Midbrain (tissue), 1 donor: ENCODE measurements at regions not wholly inside any gene's neighbourhood (a gene's known extent, or its start where the extent isn't known, plus 50 kb on each side); places are given as distances from the start of the nearest gene placed in this dataset.
"Not testable (repeated sequence)": the region's sequence is repeated elsewhere in the genome, so short reads cannot be mapped to it uniquely, and the experiment has no call there.

Experiments
- DNase-seq: peaks from one replicate; lab custom pipeline; 2025; lab: John Stamatoyannopoulos, UW

DNA sequence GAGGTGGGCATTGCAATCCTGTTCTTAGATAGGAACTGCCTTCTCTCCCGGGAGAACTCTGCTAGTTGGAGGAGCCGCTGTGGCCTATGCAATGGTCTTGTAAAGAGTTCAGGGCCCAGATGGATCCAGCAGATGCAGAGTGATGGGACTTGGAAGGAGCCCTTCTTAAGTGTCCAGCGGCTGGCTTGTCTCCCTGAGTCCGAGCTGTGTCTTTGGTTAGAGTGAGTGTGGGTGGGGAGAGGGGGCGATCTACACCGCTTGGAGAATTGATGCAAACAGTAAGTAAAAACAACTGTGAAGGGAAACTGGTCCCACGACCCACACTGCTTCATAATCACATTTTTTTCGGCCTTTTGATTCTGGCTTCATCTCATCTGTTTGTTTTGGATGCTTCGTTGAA lies 89.8 kb upstream of the CYRIA start:
- DNase-seq: no peak

DNA sequence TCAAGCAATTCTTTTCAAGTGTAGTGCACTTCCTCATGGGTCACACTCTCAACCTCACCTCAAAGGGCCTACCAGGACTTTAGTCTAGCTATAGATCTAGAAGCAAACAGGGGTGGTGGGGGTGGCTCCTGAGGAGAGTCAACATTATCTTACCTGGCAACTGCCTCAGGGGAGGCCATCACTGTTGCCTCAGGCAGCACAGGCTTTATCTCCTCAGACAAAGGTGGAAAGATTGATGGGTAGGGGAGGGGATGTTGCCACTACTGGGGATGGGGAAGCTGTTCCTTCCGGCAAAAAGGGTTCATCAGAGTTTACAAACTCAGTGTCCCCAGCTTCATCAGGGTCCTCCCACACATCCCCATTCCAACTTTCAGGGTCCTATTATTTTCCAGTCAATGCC lies 87.4 kb upstream of the CYRIA start:
- not testable (repeated sequence) for DNase-seq

DNA sequence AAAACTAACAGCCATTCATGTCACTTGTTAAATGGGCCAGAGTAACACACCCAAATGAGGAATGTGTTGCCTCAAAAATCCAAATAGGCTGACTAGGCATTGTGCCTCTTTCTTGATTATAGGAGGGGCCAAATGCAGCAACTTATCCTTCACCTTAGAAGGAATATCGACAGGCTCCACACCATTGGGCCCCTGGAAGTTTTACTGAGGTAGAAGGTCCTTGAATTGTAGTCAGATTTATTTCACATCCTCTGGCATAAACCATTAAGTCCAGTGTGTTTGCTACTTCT lies 85.2 kb upstream of the CYRIA start:
- not testable (repeated sequence) for DNase-seq

- DNase-seq: no peak
Measured at GRCh38 chr2:16750175-16750924, 84.7 kb upstream of the CYRIA start.

DNA sequence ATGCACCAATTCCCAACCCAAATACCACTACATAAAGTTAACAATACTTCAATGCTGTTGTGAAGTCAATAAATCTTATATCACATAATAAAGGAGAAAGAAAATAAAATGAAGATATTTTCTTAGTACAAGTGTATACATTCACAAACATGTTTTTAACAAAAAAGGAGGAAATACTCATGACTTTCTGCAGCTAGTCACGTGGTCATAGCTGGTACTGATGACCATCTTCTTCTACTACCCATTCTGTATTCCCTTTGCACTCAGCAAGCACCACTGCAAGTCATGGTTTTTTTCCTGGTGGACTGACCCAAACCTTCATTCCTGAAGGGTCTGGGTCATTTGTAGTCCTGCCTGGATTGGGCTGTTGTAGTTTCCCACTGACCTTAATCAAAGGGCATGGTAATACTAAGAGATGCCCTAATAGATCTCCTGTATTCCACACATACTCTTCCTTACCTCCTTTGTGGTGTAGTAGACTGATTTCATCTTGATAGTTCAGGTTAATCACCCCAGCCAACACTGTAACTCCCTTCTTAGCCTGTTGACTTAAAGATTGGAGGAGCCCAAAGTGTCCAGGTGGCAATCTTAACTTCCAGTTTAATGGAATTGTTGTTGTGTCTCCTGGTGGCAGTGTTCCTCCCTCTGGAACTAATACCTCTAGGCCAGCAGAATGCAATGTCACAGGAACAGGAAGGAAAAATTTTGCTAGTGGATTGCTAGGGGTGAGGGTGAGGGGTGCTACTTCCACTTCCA lies 83.1 kb upstream of the CYRIA start:
- not testable (repeated sequence) for DNase-seq

- DNase-seq: no peak
Measured at GRCh38 chr2:16747689-16748088, 82.1 kb upstream of the CYRIA start.

DNA sequence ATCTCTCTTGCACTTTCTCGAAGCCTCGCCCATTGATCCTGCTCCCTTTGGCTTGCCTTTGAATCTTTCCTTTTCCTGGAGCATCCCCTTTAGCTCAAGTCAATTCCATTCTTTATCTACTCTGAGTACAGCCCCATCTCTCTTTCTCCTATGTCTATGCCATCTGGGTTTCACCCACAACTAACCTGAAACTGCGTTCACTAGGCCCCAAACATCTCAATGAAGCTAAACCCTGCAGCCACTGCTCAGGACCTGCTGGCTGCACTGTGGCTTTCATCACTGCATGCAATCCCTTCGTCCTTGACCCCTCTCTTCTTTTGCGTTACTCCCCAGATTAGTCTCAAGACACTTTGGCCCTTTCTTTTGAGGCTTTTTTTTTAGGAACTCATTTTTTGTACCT lies 81.6 kb upstream of the CYRIA start:
- no peak for DNase-seq

DNA sequence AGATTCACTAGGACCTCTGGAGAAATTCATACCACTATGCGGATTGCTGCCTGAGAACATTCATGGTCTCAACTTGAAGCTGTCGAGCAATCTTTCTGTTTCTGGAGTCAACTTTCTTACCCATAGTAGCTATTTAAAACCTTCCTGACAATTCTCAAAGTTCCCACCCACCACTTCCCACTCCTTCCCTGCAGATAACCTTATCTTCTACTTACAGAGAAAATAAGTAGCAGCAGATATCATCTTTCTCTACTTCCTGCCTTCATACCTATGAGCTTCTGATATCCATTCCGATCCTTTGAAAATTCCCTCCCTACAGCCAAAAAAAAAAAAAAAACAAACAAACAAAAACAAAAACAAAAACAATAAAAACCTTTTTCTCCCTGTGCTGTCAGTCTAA lies 81.2 kb upstream of the CYRIA start:
- DNase-seq: no peak

- no peak for DNase-seq
Measured at GRCh38 chr2:16746329-16746728, 80.7 kb upstream of the CYRIA start.

- no peak for DNase-seq
Measured at GRCh38 chr2:16745466-16745865, 79.8 kb upstream of the CYRIA start.

- no peak for DNase-seq
Measured at GRCh38 chr2:16744521-16744920, 78.9 kb upstream of the CYRIA start.

GRCh38 chr2:16742026-16742425 lies 76.4 kb upstream of the CYRIA start:
- DNase-seq: no peak

DNA sequence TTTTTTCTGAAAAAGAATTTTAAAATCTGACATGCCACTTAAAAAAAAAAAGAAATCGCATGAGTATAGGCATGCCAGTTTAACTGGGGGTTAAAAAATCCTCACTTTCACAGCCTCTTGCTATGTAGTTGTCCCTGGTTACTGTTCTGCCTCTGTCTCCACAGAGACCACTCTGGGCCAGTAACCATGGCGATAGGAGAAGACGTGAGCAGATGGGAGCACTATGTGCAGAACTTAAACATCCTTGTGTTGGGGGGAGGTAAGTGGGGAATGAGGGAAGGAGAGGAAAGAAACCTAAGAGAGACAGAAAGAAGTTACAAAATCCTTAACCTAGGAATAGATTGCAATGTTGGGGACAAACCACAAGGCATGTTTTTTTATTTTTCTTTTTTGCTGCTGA lies 75.9 kb upstream of the CYRIA start:
- no peak for DNase-seq

DNA sequence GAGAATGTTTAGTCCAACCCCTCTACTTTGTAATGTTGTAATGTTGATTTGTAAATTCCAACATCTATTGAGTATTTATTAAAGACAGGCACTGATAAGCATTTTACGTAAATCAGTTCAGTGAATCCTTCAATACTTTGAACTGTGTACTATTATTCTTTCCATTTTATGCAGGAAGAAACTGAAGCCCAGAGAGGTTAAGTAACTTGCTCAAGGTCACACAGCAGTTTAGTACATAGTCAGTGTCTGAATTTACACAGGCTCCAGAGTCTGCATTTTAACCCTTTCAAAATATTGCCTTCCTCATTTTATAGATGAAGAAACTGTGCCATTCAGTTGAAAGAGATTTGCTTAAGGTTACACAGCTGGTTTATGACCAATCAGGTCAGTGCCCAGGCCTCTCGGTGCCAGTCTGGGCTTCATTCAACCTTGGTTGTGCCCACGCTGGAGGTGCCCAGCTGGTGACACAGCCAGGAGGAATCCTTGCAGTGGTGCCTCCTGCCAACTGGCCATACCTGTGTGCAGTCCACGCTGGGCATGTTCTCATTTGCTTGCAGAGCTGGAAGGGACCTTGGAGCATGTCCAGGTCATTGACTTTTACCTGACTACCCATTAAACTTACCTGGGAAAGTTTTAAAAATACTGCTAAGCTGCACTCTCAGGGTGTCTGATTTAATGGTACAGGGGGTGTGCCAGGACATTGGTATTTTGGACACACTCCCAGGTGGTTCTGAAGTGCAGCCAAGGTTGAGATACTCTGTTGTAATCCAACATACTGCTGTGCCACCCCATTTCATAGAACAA lies 74.3 kb upstream of the CYRIA start:
- no peak for DNase-seq

DNA sequence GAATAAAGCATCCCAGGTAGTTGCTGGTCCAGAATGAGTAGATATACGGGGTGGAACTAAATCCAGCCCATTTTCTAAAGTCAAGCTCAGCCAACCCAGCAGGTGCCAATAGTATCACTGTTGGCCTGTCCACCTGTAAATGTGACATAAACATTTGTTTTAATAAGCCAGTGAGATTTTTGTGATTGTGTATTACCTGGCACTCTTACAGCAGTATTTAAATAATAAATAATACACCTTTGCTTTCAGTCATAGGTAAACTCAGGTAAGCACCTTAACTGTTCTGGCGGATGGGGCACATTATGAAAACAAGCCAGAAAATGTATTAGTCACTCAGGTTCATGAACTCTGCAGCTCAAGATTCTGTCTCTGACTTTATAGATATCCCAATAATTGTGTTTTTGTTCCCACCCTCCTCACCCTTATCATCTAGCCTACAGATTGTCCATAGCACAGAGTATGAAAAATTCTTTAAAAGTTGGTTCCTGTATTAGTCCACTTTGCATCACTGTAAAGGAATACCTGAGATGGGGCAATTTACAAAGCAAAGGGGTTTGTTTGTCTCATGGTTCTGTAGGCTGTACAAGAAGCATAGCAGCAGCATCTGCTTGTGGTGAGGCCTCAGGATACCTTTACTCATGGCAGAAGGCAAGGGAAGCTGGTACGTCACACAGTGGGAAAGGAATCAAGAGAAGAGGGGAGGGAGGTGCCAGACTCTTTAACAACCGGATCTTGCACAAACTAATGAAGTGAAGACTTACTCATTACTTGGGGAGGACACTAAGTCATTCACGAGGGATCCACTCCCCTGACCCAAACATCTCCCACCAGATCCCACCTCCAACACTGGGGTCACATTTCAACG lies 73.0 kb upstream of the CYRIA start:
- no peak for DNase-seq

DNA sequence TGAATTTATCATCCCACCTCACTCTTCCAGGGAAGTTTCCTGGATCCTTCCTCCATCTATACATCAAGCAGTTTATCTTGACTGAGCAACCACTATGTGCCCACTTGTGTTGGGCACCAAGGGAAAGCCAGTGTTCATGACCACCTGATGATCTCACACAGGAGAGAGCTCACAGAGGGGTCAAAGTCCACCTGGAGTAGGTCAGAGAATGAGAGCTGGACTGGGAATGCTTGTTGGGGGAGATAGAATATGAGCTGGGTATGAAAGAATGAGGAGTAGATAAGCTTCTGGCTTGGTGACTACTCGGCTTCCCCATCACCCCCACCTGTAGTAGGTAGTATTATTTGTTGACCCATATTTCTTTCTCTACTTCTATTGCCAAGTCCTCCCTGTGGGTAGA lies 72.2 kb upstream of the CYRIA start:
- no peak for DNase-seq

DNA sequence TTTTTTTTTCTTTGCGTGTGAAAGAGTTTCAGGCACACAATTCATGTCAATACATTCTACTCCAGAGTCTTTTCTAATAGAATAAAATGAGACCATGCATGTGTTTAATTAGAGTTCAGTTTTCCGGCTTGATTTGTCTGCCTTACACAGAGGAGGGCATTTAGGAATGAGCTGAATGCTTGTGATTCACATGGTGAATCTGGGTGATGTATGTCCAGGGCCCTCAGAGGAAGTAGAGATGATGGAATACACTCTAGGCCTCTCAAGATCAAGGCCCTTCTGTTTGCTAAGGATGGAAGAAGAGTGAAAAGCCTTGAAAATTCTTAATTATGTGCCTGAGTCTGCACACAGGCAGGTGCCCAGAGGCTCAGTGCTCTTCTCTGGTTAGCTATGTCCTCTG lies 71.0 kb upstream of the CYRIA start:
- DNase-seq: no peak

DNA sequence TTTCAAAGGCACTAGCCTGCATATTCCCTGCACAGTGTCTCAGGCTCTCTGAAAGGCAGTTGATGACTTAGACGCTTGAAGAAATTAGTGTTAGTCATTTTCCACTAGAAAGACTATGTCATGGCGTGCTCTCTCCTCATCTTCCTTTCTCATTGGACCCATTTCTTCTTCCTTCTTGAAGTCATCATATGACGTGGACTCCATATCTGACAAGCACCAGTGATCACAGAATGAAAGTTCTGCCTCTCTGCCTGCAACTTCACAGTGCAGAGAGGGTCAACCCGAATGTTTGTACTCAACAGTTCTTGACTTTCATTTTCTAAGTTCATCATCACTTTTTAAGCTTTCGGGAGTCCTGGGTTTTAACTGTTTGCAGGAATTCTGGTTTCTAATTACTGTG lies 63.7 kb upstream of the CYRIA start:
- no peak for DNase-seq

DNA sequence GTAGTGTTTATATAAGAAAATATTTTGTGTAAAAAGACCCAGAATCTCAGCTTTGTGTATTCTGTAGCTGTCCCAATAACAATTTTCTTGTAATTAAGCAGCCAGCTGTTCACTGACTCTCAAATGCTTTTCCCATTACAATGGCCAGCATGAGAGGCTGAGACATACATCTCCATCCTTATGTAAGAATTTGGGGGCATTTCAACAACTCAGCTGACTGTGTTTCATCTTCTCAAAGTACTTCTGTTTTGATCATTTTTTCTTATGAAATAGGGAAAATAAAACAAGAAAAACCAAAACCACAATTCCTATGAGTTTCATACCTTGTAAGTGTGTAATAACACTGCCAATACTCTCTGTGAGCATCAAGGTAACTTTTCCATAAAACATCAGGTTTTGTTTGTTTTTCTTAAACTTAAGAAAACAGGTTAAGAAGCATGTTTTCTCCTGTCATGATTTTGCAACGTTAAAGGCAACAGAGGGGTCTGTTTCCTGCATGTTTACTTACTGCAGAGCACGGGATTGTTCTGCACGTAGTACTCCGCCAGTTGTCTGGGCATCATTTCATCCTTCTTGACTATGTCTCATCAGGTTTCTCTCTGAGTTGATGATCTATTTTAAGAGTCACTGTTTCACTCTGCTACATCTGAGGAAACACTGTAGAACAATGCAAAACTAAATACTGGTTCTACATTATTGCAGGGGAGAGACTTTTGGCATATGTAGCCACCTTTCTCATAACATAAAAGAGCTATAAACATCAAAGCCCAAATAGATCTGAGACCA lies 62.9 kb upstream of the CYRIA start:
- no peak for DNase-seq

DNA sequence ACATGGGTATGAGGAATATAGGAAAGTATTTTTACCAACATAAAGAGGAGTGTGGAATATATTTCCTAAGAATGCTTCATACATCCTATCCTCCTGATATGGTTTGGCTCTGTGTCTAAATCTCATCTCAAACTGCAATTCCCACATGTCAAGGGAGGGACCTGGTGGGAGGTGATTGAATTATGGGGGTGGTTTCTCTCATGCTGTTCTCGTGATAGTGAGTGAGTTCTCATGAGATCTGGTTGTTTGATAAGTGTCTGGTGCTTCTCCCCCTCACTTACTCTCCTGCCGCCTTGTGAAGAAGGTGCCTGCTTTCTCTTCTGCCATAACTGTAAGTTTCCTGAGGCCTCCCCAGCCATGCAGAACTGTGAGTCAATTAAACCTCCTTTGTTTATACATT lies 62.2 kb upstream of the CYRIA start:
- DNase-seq: not testable (repeated sequence)

DNA sequence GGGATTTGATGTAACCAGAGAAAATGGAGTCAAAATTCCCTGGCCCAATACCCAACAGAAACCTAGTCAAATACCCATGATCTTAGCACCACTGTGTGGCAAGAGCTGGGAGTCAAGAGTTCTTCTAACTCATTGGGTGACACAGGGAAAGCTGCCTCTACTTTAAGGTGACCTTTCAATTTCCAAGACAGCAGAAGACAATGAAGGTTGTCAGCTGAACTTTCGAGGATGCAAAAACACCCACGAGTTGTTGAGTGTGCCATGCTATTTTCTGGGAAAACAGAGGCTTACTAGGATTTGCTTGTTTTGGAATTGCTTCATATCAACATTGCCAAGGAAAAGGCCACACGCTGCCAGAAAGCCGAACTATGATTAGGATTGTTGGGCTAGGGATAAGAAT lies 61.6 kb upstream of the CYRIA start:
- DNase-seq: peak; percentile 32
